ENCODE measurements at regions not wholly inside any gene's neighbourhood (a gene's known extent, or its start where the extent isn't known, plus 50 kb on each side); places are given as distances from the start of the nearest gene placed in this dataset.
"Not testable (repeated sequence)": the region's sequence is repeated elsewhere in the genome, so short reads cannot be mapped to it uniquely, and the experiment has no call there.

DNA sequence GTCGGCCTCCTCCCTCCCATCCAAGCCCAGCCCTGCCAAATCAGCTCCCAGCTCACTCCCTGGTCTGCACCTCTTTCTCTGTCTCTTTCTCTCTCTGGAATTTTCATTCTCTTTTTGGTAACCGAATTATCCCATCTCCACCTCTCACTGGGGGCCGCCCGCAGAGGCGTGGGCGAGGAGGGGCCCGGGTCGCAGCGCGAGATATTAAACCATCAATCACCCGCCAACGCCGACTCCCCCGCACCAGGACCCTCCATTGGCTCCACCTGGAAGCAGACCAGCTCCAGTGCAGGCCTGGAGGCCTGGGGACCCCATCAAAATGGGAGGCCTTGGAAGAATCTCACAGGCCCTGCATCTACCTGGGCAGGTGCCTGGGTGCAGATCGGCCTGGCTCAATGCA is 83.8 kb upstream of the ADGRL1 start:
- H3K79me1 ChIP-seq (ENCODE audit: low read depth, low read length); H3K27ac ChIP-seq (ENCODE audit: low read depth, low read length); H2BK5ac ChIP-seq (ENCODE audit: low read depth, low read length); POLR2A ChIA-PET (ENCODE audit: partially characterized antibody); H2BK20ac ChIP-seq (ENCODE audit: low read length); H3K79me2 ChIP-seq (ENCODE audit: control insufficient read depth in 1 of 2, insufficient read depth in 2 of 2, low read length in 2 of 2); H3K27me3 ChIP-seq (replicated peaks in 1 of 4; ENCODE audit: control insufficient read depth in 3 of 4, extremely low read depth in 1 of 4, insufficient read depth in 3 of 4, low read length in 3 of 4); H3K23ac ChIP-seq (ENCODE audit: insufficient read length); H3K9ac ChIP-seq (replicated peaks in 1 of 4; ENCODE audit: extremely low read depth in 1 of 4, low read depth in 3 of 4, low read length in 3 of 4); H3K9me3 ChIP-seq (ENCODE audit: insufficient read depth in 2 of 2, low read depth in 1 of 2, low read length in 1 of 2); H2BK12ac ChIP-seq (ENCODE audit: low read depth, low read length); H3K23me2 ChIP-seq (ENCODE audit: low read depth, low read length); H3K14ac ChIP-seq (ENCODE audit: insufficient read length); H2BK120ac ChIP-seq (replicated peaks; ENCODE audit: low read depth, low read length); H4K5ac ChIP-seq (ENCODE audit: insufficient read length, low read depth, low read length); H4K20me1 ChIP-seq (replicated peaks in 1 of 2; ENCODE audit: control insufficient read depth in 1 of 2, insufficient read depth in 2 of 2, low read length in 2 of 2); H3K18ac ChIP-seq (ENCODE audit: extremely low read depth, low read length); H4K8ac ChIP-seq (ENCODE audit: extremely low read depth, insufficient read depth, low read length); H3K4me1 ChIP-seq (replicated peaks in 1 of 4; ENCODE audit: control insufficient read depth in 3 of 4, insufficient read depth in 4 of 4, low read length in 3 of 4); FAIRE-seq; H3K56ac ChIP-seq (replicated peaks; ENCODE audit: insufficient read length, low read depth, low read length); H3K4me3 ChIP-seq (ENCODE audit: extremely low read depth in 1 of 4, insufficient read depth in 2 of 4, low read depth in 3 of 4, low read length in 4 of 4); H3K36me3 ChIP-seq (ENCODE audit: control insufficient read depth in 2 of 4, insufficient read depth in 4 of 4, low read length in 3 of 4); H2BK15ac ChIP-seq (ENCODE audit: low read length); H4K91ac ChIP-seq (replicated peaks; ENCODE audit: insufficient read length, low read length); H3K4me2 ChIP-seq (ENCODE audit: insufficient read depth in 1 of 2, low read depth in 2 of 2, low read length in 2 of 2); DNase-seq (ENCODE audit: low read depth in 1 of 2, low spot score in 2 of 2); H2AK5ac ChIP-seq (ENCODE audit: low read depth, low read length); H3K4ac ChIP-seq (replicated peaks; ENCODE audit: insufficient read length, low read depth, low read length); H2AFZ ChIP-seq (ENCODE audit: low read length): not testable (repeated sequence)
- 92% methylated on average over 14 of the region's 15 CpGs; no CpG with 5 or more reads in 1 of the 2 experiments for WGBS, 2 experiments (ENCODE audit: extremely low coverage in 1 of 2, insufficient coverage in 1 of 2, insufficient read length in 1 of 2, insufficient replicate concordance in 2 of 2, low coverage in 1 of 2, low lambda C conversion rate in 2 of 2, missing lambda C conversion rate in 1 of 2)
- CTCF ChIA-PET (ENCODE audit: partially characterized antibody) = interaction anchor here (1.2 to 1.6 kb wide), 4 partner anchors 15 to 31 kb away, joined by 4 to 8 read pairs (median 6); no protein-coding TSS in a partner anchor

DNA sequence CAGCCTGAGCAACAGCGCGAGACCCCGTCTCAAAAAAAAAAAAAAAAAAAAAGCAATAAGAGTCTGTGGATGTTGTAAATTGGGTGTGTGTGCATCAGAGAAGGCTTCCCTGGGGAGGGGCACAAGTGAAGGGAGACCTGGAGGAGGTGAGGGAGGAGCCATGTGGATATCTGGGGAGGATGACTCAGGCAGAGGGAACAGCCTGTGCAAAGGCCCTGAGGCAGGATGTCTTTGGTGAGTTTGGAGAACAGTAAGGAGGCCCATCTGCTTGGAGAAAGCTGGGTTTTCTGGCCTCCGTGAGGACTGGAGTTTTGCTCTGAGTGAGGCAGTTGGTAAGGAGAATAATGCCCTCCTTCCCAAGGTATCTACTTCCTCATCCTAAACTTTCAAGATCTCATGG is 81.9 kb upstream of the ADGRL1 start:
- H3K4me1 ChIP-seq (replicated peaks in 1 of 4; ENCODE audit: control insufficient read depth in 3 of 4, insufficient read depth in 4 of 4, low read length in 3 of 4); H2BK20ac ChIP-seq (ENCODE audit: low read length); H4K8ac ChIP-seq (ENCODE audit: extremely low read depth, insufficient read depth, low read length); H3K36me3 ChIP-seq (ENCODE audit: control insufficient read depth in 2 of 4, insufficient read depth in 4 of 4, low read length in 3 of 4); H3K14ac ChIP-seq (ENCODE audit: insufficient read length); H3K79me1 ChIP-seq (ENCODE audit: low read depth, low read length); FAIRE-seq; H3K9me3 ChIP-seq (ENCODE audit: insufficient read depth in 2 of 2, low read depth in 1 of 2, low read length in 1 of 2); H3K56ac ChIP-seq (replicated peaks; ENCODE audit: insufficient read length, low read depth, low read length); H3K23me2 ChIP-seq (ENCODE audit: low read depth, low read length); H2AK5ac ChIP-seq (ENCODE audit: low read depth, low read length); H2AFZ ChIP-seq (ENCODE audit: low read length); H3K9ac ChIP-seq (replicated peaks in 1 of 4; ENCODE audit: extremely low read depth in 1 of 4, low read depth in 3 of 4, low read length in 3 of 4); H2BK120ac ChIP-seq (replicated peaks; ENCODE audit: low read depth, low read length); H4K20me1 ChIP-seq (replicated peaks in 1 of 2; ENCODE audit: control insufficient read depth in 1 of 2, insufficient read depth in 2 of 2, low read length in 2 of 2); H4K91ac ChIP-seq (replicated peaks; ENCODE audit: insufficient read length, low read length); H3K79me2 ChIP-seq (ENCODE audit: control insufficient read depth in 1 of 2, insufficient read depth in 2 of 2, low read length in 2 of 2); H3K27ac ChIP-seq (ENCODE audit: low read depth, low read length); DNase-seq (ENCODE audit: low read depth in 1 of 2, low spot score in 2 of 2); H2BK12ac ChIP-seq (ENCODE audit: low read depth, low read length); H3K27me3 ChIP-seq (replicated peaks in 1 of 4; ENCODE audit: control insufficient read depth in 3 of 4, extremely low read depth in 1 of 4, insufficient read depth in 3 of 4, low read length in 3 of 4); H4K5ac ChIP-seq (ENCODE audit: insufficient read length, low read depth, low read length); H3K4me2 ChIP-seq (ENCODE audit: insufficient read depth in 1 of 2, low read depth in 2 of 2, low read length in 2 of 2); H2BK15ac ChIP-seq (ENCODE audit: low read length); POLR2A ChIA-PET (ENCODE audit: partially characterized antibody); H3K4me3 ChIP-seq (ENCODE audit: extremely low read depth in 1 of 4, insufficient read depth in 2 of 4, low read depth in 3 of 4, low read length in 4 of 4); H2BK5ac ChIP-seq (ENCODE audit: low read depth, low read length); H3K4ac ChIP-seq (replicated peaks; ENCODE audit: insufficient read length, low read depth, low read length); H3K23ac ChIP-seq (ENCODE audit: insufficient read length); H3K18ac ChIP-seq (ENCODE audit: extremely low read depth, low read length): not testable (repeated sequence)
- CTCF ChIA-PET (ENCODE audit: partially characterized antibody) = interaction anchor here (1.0 kb wide), 1 partner anchor 54 kb away, joined by 5 read pairs; no protein-coding TSS in a partner anchor
- WGBS, 2 experiments (ENCODE audit: extremely low coverage in 1 of 2, insufficient coverage in 1 of 2, insufficient read length in 1 of 2, insufficient replicate concordance in 2 of 2, low coverage in 1 of 2, low lambda C conversion rate in 2 of 2, missing lambda C conversion rate in 1 of 2) = no CpG with 5 or more reads among the region's 4 CpGs

Data from H1 (cell line).